Activated CD8-positive, alpha-beta memory T cell treated with anti-CD3 and anti-CD28 coated beads, Interleukin-2, amount 10 ng/mL, durations not matched to agents 7 days and 5 days (primary cell): ENCODE measurements at regions not wholly inside any gene's neighbourhood (a gene's known extent, or its start where the extent isn't known, plus 50 kb on each side); places are given as distances from the start of the nearest gene placed in this dataset.
"Not testable (repeated sequence)": the region's sequence is repeated elsewhere in the genome, so short reads cannot be mapped to it uniquely, and the experiment has no call there.

ENCODE experiments used
- ATAC-seq: fragments of 150-1000 bp; cut with Tn5 transposase; one replicate; pipeline ENCODE4 v1.10.0; 2021; ENCODE audit warnings: moderate library complexity
- CTCF ChIA-PET: fragments of 350-600 bp; sonication (Branson Sonifier 250); formaldehyde crosslinking; loops from one replicate; lab custom pipeline; 2021; ENCODE audit warnings: antibody characterized with exemption; lab: Charles Lee
- DNase-seq: peaks from one replicate; pipeline ENCODE4 v3.0.0-alpha.2; 2020
- H3K27ac Mint-ChIP-seq: one replicate; pipeline ENCODE4 v1.8.0; 2021; ENCODE audit warnings: mild to moderate bottlenecking, mixed read lengths
- H3K27me3 Mint-ChIP-seq: one replicate; pipeline ENCODE4 v1.8.0; 2021; ENCODE audit warnings: mixed read lengths
- H3K36me3 Mint-ChIP-seq: one replicate; pipeline ENCODE4 v1.8.0; 2021; ENCODE audit warnings: mild to moderate bottlenecking, mixed read lengths
- H3K4me1 Mint-ChIP-seq: one replicate; pipeline ENCODE4 v1.8.0; 2021; ENCODE audit warnings: mixed read lengths
- H3K4me3 Mint-ChIP-seq: one replicate; pipeline ENCODE4 v1.8.0; 2021; ENCODE audit warnings: mild to moderate bottlenecking, moderate library complexity, mixed read lengths
- H3K9me3 Mint-ChIP-seq: one replicate; pipeline ENCODE4 v1.8.0; 2022; ENCODE audit warnings: low read depth, mixed read lengths

DNA sequence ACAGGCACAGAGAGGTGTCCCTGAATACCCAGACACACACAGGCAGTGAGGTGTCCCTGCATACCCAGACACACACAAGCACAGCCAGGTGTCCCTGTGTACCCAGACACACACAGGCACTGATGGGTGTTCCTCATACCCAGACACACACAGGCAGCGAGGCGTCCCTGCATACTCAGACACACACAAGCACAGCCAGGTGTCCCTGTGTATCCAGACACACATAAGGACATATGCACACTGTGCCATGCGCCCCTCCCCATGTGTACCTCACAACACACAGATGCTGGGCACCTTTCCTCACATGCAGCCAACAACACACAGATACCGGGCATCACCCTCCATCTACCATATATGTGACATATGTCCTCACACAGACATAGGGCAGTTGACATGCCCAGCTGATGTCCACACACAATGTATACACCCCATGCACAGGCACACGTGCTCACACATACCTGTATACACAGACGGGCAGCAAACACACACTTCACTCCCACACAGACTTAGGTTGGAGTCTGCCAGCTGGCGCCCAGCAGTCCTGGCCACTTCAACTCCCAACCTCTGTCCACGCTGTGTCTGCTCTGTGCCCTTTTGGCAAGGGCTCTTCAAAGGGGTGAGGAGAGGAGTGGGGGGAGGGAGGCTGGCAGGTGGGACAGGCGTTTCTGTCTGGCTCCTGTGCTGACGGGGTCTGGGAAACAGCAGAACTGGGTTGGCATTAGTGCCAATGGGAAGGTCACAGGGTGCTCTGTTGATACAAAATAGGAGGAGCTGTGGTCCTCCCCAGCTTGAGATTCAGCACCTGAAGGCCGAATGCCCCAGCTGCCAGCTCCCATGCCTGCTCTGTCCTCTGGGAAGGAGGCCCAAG, 69.4 kb upstream of the ALX4 start:
- Mint-ChIP-seq H3K4me1 (no peaks in the 10 kb centered on the region), H3K36me3 (no peaks in the 10 kb centered on the region), H3K4me3 (no peak overlapping the region), H3K27ac (no peak overlapping the region), H3K27me3 (peaks cover 6% of the 10 kb centered on the region), H3K9me3 (no peaks in the 10 kb centered on the region)
- CTCF ChIA-PET = no interaction called here
- DNase-seq (no peak), ATAC-seq (no peak)

GRCh38 chr11:44380009-44380313, 70.0 kb upstream of the ALX4 start:
- CTCF ChIA-PET = no interaction called here
- no peak overlapping the region for H3K27ac Mint-ChIP-seq
- ATAC-seq (no peak), DNase-seq (no peak)
- no peak overlapping the region for H3K4me3 Mint-ChIP-seq
- H3K4me1 Mint-ChIP-seq = no peaks in the 10 kb centered on the region
- H3K9me3 Mint-ChIP-seq = no peaks in the 10 kb centered on the region
- H3K27me3 Mint-ChIP-seq = peaks cover 6% of the 10 kb centered on the region
- no peaks in the 10 kb centered on the region for H3K36me3 Mint-ChIP-seq

DNA sequence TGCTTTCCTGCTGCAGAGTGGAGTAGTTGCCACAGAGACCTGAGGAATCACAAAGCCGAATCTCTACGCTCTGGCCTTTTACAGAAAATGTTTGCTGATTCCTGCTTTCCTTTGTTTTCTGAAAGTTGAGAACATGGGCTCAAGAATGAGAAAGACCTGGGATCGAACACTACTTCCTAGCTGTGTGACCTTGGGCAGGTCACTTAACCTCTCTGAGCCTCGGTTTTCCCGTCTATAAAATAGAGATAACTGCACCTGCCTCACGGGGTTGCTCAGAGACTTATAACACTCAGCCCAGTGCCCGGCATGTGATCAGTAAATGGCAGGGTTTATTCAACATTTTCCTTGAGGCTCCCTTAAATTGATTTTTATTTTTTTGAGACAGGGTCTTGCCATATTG, 70.9 kb upstream of the ALX4 start:
- Mint-ChIP-seq H3K4me1 (no peaks in the 10 kb centered on the region), H3K36me3 (no peaks in the 10 kb centered on the region), H3K27ac (no peak overlapping the region), H3K9me3 (no peaks in the 10 kb centered on the region), H3K27me3 (peaks cover 12% of the 10 kb centered on the region), H3K4me3 (no peak overlapping the region)
- no peak for ATAC-seq
- DNase-seq = no peak
- CTCF ChIA-PET = no interaction called here

DNA sequence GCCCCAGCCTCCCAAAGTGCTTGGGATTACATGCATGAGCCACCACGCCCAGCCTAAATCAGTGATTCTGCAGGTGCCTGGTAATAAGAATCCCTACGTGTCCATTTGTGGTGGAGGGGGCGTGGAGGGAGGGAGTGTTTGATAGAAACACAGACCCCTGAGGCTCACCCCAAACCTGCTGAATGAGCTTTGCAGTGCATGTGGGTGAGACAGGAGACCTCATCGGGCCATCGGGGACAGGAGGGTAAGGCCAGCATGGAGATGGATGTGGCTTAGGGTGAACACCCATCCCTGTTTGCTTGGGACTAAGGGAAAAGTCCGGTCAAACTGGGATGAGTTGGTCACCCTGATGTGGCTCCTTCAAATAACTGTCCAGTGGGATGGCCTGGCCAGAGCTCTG, 71.3 kb upstream of the ALX4 start:
- Mint-ChIP-seq H3K27me3 (peaks cover 14% of the 10 kb centered on the region), H3K4me3 (no peak overlapping the region), H3K36me3 (no peaks in the 10 kb centered on the region), H3K4me1 (no peaks in the 10 kb centered on the region), H3K9me3 (no peaks in the 10 kb centered on the region), H3K27ac (no peak overlapping the region)
- CTCF ChIA-PET = no interaction called here
- no peak for ATAC-seq
- no peak for DNase-seq

DNA sequence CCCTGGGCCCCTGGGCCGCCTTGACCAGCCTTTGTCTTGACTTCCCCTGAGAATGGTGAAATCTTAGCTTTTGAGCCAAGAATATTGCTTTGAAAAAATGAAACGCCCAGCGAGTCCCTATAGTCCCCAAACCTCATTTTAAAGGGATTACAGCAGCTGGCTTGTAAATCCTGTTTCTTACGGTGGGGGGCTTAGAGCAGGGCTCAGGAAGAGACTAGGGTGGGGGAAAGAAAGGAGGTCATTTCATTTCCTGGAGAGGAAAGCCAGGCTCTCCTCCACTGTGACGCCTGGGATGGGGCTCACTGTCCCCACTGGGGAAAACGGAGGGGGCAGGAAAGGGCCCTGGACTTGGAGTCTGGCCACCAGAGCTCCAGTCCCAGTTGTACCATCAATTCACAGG, 72.2 kb upstream of the ALX4 start:
- CTCF ChIA-PET = no interaction called here
- Mint-ChIP-seq H3K27ac (no peak overlapping the region), H3K4me3 (no peak overlapping the region), H3K36me3 (no peaks in the 10 kb centered on the region), H3K4me1 (no peaks in the 10 kb centered on the region), H3K27me3 (peaks cover 18% of the 10 kb centered on the region), H3K9me3 (no peaks in the 10 kb centered on the region)
- no peak for DNase-seq
- no peak for ATAC-seq

GRCh38 chr11:44382656-44383240, 72.8 kb upstream of the ALX4 start:
- CTCF ChIA-PET = no interaction called here
- H3K4me1 Mint-ChIP-seq = no peaks in the 10 kb centered on the region
- ATAC-seq (no peak), DNase-seq (no peak)
- H3K4me3 Mint-ChIP-seq = no peak overlapping the region
- H3K9me3 Mint-ChIP-seq = no peaks in the 10 kb centered on the region
- H3K27me3 Mint-ChIP-seq = peaks cover 24% of the 10 kb centered on the region
- H3K36me3 Mint-ChIP-seq = no peaks in the 10 kb centered on the region
- no peak overlapping the region for H3K27ac Mint-ChIP-seq

GRCh38 chr11:44383246-44383645, 73.3 kb upstream of the ALX4 start:
- CTCF ChIA-PET = no interaction called here
- no peak for DNase-seq
- Mint-ChIP-seq H3K27me3 (peaks cover 29% of the 10 kb centered on the region), H3K9me3 (no peaks in the 10 kb centered on the region), H3K27ac (no peak overlapping the region), H3K4me3 (no peak overlapping the region), H3K4me1 (no peaks in the 10 kb centered on the region), H3K36me3 (no peaks in the 10 kb centered on the region)
- ATAC-seq = no peak

DNA sequence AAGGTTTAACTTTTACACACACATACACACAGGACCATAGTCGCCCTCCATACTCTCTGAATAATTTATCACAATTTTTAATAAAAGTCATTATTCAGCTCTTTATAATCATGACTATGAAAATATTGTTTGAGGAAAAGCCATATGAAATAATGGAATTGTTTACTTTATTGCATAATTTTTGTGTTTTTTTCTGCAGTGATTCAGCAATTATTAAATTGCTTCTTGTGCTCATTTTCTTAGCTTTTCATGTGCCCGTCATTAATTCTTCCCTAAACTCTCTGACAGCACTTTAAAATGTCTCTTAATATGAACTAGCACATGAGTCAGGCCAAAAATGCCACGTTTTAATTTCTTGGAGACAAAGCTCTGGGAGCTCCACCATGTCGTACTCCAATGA, 77.5 kb upstream of the ALX4 start:
- ATAC-seq (no peak), DNase-seq (no peak)
- H3K27me3 Mint-ChIP-seq = peaks cover 30% of the 10 kb centered on the region
- no peak overlapping the region for H3K4me3 Mint-ChIP-seq
- no peak overlapping the region for H3K27ac Mint-ChIP-seq
- peaks cover 2% of the 10 kb centered on the region for H3K9me3 Mint-ChIP-seq
- CTCF ChIA-PET = no interaction called here
- no peaks in the 10 kb centered on the region for H3K36me3 Mint-ChIP-seq
- no peaks in the 10 kb centered on the region for H3K4me1 Mint-ChIP-seq

DNA sequence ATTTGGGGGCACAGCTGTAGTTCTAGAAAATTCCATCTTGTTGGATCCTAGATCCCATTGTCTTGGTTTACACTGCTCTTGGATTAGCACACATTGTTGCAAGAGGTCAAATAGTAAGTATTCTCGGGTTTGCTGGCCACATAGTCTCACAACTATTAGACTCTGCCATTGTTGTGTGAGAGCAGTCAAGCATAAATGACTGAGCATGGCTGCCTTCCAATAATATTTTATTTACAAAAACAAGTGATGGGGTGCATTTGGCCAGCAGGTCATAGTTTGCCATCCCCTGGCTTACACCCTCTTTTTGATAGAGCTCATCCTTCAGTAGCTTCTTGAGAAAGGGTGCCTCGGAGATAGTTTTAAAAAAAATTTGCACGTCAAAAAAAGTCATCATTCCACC, 77.9 kb upstream of the ALX4 start:
- H3K27ac Mint-ChIP-seq = no peak overlapping the region
- no peaks in the 10 kb centered on the region for H3K4me1 Mint-ChIP-seq
- no peak for DNase-seq
- ATAC-seq = no peak
- no peaks in the 10 kb centered on the region for H3K36me3 Mint-ChIP-seq
- H3K4me3 Mint-ChIP-seq = no peak overlapping the region
- H3K27me3 Mint-ChIP-seq = peaks cover 30% of the 10 kb centered on the region
- CTCF ChIA-PET = no interaction called here
- peaks cover 2% of the 10 kb centered on the region for H3K9me3 Mint-ChIP-seq

- DNase-seq (no peak), ATAC-seq (no peak)
- Mint-ChIP-seq H3K4me1 (no peaks in the 10 kb centered on the region), H3K27me3 (peaks cover 31% of the 10 kb centered on the region), H3K36me3 (no peaks in the 10 kb centered on the region), H3K4me3 (no peak overlapping the region), H3K9me3 (peaks cover 2% of the 10 kb centered on the region), H3K27ac (no peak overlapping the region)
- CTCF ChIA-PET = no interaction called here
Observed at GRCh38 chr11:44388828-44389657, 79.1 kb upstream of the ALX4 start.

GRCh38 chr11:44389963-44390605, 80.1 kb upstream of the ALX4 start:
- CTCF ChIA-PET = no interaction called here
- no peak for ATAC-seq

GRCh38 chr11:44391004-44391403, 81.1 kb upstream of the ALX4 start:
- H3K27me3 Mint-ChIP-seq = peaks cover 33% of the 10 kb centered on the region
- CTCF ChIA-PET, H3K4me1 Mint-ChIP-seq, H3K36me3 Mint-ChIP-seq, H3K27ac Mint-ChIP-seq, H3K9me3 Mint-ChIP-seq, H3K4me3 Mint-ChIP-seq, ATAC-seq, DNase-seq: not testable (repeated sequence)

More at GRCh38 chr11:44389963-44390605, 80.1 kb upstream of the ALX4 start:
- H3K36me3 Mint-ChIP-seq = no peaks in the 10 kb centered on the region
- H3K27ac Mint-ChIP-seq = no peak overlapping the region
- peaks cover 2% of the 10 kb centered on the region for H3K9me3 Mint-ChIP-seq
- H3K4me3 Mint-ChIP-seq = no peak overlapping the region
- H3K4me1 Mint-ChIP-seq = no peaks in the 10 kb centered on the region
- peaks cover 33% of the 10 kb centered on the region for H3K27me3 Mint-ChIP-seq
- no peak for DNase-seq

DNA sequence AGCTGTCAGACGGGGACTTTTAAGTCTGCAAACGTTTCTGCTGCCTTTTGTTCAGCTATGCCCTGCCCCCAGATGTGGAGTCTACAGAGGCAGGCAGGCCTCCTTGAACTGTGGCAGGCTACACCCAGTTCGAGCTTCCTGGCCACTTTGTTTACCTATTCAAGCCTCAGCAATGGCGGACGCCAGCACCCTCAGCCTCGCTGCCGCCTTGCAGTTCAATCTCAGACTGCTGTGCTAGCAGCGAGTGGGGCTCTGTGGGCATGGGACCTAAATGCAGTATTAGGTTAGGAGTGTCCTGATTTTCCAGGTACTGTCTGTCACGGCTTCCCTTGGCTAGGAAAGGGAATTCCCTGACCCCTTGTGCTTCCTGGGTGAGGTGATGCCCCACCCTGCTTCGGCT, 86.8 kb upstream of the ALX4 start:
- CTCF ChIA-PET = not testable (repeated sequence)

More for the DNA sequence above, 86.8 kb upstream of the ALX4 start:
- H3K36me3 Mint-ChIP-seq, H3K4me3 Mint-ChIP-seq, DNase-seq, H3K9me3 Mint-ChIP-seq, H3K4me1 Mint-ChIP-seq, H3K27ac Mint-ChIP-seq, ATAC-seq: not testable (repeated sequence)
- H3K27me3 Mint-ChIP-seq = peaks cover 12% of the 10 kb centered on the region
